Hematopoietic multipotent progenitor cell treated with erythropoietin and hydrocortisone succinate and interleukin-3 and kit ligand, for 8 days (in vitro differentiated cells): ENCODE measurements at regions not wholly inside any gene's neighbourhood (a gene's known extent, or its start where the extent isn't known, plus 50 kb on each side); places are given as distances from the start of the nearest gene placed in this dataset.
"Not testable (repeated sequence)": the region's sequence is repeated elsewhere in the genome, so short reads cannot be mapped to it uniquely, and the experiment has no call there.

ENCODE experiments used
- DNase-seq: peaks from one replicate; pipeline ENCODE4 v3.0.0-alpha.2; 2015

DNA sequence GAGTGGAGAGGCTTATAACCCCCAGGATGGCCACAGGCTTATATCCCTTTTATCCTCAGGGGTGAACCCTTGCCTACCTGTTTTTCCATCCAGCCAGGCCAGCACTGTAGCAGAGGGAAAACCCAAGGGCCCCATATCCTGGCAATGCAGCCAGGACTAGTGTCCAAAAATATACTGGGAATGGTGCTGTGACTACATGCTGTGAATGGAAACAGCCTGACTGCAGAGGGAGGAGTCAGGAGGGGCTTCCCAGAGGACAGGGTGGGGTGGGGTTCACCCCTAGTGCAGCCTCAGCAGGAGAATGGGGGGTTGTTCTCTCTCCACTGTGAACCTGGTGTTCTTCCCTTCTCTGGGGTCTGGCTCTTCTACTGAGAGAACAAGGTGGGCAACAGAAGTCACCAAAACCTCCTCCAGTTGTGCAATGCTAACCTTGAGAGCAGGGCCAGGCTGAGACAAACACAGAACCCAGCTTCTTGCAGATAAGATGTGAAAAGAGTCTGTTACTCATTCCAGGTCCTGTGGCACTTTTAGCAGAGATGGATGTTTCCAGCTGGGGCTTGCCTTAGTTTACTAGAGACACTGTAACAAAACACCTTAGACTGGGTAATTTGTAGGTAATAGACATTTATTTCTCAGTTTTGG, 198.2 kb upstream of the PLGLB2 start:
- DNase-seq = not testable (repeated sequence)

DNA sequence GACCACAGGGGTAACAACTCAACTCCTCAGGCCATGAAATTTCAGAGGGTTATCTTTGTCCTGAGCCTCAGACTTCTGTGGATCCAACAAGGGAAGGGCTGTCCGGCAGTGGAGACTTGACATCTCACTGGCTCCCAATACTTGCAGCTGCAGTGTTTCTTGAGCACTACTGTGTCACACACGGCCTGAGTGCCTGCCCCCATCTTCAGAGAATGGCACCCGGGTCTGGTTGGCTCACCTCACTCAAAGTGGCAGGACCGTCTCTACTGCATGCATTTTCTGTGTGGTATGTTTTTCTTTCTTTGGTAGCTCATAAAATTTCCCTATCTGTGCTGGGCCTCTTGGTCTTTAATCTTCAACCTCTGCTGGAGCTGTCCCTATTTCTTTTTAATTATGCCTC, 193.2 kb upstream of the PLGLB2 start:
- not testable (repeated sequence) for DNase-seq

DNA sequence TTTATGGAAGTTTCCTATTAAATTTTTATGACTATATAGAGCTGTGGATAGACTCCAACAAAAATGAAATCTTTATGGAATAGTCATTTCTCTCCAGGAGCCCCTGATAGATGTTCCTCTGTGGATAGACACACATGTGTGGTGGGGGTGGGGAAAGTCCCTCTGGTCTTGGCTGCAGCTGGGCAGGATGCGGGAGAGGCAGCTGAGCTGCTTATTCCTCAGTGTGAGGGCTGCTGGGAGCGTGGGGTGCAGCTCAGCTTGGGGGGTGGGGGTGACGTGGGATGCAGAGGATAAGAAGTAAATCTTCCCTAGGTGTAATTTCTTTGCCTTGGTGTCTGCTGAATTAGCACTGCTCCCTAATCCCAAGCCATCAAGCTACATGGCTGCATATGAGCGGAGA, 192.8 kb upstream of the PLGLB2 start:
- DNase-seq = not testable (repeated sequence)

- DNase-seq = not testable (repeated sequence)
These were observed 188.9 kb upstream of the PLGLB2 start for GRCh38 chr2:87559001-87559400.

GRCh38 chr2:87559735-87560134, 188.2 kb upstream of the PLGLB2 start:
- DNase-seq = not testable (repeated sequence)

GRCh38 chr2:87565116-87565515, 182.8 kb upstream of the PLGLB2 start:
- not testable (repeated sequence) for DNase-seq

DNA sequence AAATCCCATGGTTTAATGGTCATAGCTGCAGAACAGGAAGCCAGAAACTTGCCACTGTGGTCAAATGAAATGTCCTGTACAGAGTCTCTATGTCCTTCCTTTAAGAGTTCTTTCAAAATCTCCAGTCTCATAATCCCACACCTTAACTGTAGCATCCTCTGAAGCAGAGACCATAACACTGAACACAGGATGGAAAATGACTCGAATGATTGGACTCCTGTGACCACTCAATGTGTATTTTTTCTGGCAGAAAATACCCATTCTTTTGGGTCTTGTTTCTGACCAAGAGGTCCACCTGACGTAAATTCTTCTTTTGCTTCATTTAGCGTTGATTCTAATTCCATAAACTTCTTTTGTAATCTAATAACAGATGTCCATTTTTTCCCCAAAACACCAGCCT, 181.4 kb upstream of the PLGLB2 start:
- not testable (repeated sequence) for DNase-seq

DNA sequence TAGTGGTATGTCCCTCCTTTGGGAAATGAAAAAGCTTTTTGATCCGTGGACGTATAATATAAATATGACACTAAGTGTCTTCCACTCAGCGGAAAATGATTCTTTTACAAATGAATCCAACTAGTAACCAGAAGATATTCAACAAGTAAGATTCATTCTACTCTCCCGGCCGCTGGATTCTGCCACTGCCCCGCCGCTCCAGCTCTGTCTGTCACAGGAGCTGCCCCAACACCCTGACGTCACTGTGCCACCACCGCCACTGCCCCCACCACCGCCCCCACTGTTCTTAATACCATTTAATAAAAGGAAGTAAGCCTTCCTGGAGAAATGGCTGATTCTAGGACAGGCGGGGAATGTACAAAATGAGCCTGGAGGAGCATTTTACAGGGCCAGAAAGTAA, 180.8 kb upstream of the PLGLB2 start:
- not testable (repeated sequence) for DNase-seq

- DNase-seq = not testable (repeated sequence)
These were observed 180.0 kb upstream of the PLGLB2 start for GRCh38 chr2:87567912-87568311.

DNA sequence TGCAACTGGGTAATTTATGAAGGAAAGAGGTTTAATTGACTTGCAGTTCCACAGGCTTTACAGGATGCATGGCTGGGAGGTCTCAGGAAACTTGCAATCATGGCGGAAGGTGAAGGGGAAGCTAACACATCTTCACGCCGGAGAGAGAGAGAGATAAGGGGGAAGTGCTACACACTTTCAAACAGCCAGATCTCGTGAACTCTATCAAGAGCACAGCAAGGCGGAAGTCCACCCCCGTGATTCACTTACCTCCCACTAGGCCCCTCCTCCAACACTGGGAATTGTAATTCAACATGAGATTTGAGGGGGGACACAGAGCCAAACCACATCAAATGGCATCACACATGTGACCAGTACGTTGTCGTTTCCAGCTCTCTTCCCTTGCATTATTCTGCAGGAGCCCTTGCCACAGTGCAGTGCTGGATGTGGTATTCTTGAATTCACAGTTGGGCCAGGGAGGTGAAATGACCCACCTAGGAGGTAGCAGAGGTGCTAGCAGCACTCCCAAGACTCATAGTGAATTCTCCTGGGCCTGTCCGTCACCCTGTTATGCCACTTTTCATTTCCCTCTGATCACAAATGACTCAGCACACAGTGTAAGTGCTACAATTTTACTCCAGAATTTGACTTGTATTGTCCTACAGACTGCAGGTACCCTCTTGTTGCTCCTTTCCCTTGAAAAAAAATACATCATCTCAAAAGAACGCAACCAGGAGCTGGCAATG, 179.2 kb upstream of the PLGLB2 start:
- not testable (repeated sequence) for DNase-seq

DNA sequence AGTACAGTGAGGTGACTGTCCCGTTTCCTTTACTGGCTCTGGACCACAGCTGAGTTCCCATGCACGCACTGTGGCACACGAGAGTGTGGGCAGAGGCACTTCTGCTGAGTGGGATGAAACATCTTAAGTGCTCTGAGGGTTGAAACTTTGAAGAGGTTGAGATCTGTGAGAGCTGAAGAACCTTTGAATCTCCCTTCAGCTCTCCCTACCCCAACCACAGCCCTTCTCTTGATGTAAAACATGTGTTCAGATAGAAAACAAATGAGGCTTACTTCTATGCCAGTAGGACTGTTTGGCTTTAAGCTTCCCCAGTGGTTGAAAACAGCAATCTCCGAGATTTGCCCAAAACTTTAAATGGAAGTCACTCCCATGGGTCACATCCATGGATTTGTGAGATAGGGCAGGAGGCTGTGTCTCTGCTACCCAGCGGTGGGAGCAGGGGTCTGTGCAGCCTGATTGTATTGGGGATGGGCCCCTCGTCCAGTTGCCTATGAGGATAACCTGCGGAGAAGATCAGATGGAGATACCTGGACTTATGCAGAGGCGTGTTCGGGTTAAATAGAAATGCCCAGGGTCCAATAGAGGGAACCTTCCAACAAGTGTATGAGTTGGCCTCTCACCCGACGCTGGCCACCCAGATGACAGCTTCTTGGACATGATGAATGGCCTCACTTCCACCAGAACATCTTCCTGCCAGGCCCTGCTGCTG, 178.0 kb upstream of the PLGLB2 start:
- DNase-seq = not testable (repeated sequence)

- not testable (repeated sequence) for DNase-seq
These were observed 175.9 kb upstream of the PLGLB2 start for GRCh38 chr2:87571889-87572465.

GRCh38 chr2:87572906-87573305, 175.0 kb upstream of the PLGLB2 start:
- not testable (repeated sequence) for DNase-seq

DNA sequence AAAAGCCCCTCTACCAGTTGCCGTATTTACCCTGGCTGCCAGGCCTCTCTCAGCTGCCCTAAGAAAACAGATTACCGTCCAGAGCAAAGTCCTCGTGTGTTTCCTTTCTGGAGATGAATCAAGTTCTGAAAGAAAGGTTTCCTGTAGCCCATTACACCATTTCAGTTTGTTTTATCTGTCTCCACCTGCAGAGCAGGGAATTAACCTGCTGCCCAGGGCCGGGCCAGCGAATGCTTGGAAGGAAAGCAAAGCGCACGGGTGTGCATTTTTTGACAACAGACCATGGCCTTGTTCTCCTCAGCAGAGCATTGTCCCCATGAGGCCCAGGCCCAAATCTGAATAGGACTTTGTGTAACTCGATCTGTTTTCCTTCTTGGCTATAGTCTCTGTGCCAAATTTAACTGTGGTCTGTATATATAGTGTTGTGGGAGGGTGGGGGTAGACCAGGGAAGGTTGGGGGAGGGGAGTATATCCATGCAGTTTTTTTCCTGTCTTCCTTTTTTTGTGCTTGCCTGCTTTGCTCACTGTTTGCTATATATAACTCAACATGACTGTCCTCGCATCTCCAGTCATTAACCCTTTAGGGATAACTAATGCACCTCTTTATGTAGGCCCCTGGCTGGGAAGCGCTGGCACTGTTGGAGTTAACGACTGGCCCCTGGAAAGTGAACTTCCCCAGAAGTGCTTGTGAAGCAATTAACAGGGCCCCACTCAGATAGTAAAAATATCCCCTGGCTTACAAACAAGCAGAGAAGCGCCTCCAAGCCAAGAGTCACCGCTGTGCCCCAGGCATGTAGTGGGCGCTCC, 174.3 kb upstream of the PLGLB2 start:
- not testable (repeated sequence) for DNase-seq

DNA sequence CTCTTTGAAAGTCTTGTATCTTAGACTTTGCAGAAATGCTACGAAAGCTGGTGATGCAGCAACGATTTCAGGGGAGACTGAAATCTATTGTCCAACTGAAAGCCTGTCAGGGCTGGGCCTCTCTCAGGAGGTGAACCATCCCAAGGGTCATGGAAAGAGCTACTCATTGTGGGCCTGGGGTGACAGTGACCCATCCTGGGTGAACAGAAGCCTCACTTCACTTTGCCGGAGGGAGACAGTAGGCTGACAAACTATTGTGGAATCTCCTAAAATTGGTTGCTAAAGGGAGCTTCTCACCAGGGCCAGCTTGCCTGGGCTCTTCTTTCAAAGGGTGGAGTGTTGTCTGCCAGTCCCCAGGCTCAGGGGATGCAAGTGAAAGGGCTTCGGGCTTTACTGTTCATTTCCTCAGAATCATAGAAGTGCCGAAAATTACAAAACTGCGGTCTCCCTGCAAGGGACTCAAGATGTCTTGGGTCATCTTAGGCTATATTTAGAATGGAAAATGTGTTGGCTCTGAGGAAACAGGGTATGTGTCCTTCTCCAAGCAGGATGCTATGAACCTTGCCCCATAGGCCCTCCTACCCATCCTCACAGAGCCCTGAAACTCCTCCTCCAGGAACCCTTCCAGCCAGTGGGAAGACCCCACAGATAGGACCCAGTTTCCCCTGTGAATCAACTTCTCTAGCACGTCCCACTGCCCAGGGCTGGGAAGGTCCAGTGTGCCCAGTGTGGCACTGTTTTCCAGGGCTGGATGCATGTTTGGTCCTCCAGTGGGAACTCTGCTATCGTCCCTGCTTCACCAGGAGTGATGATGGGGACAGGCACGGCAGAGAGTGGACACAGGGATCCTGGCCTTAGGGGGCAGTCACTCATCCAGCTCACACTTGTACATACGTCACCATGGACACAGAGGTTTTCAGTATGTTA, 173.4 kb upstream of the PLGLB2 start:
- DNase-seq = not testable (repeated sequence)

DNA sequence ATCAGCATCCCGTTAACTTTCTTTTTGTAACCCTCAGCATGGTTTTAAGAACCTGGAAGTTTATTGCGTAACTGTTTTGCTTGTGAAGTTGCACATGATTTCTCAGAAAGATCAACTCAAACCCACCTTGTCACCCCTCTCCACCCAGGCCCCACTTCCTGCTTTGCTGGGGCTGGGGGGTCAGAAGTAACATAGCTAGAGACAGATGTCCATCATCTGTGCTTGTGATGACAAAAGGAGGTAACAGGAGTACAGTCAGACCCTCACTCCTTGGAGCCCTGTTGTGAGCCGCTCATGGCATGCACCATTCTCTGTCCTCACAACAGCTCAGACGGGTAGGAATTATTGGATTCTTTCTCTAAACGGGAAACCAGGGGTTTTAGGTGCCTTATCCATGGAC, 172.7 kb upstream of the PLGLB2 start:
- not testable (repeated sequence) for DNase-seq

GRCh38 chr2:87577358-87577757, 170.5 kb upstream of the PLGLB2 start:
- not testable (repeated sequence) for DNase-seq

- not testable (repeated sequence) for DNase-seq
These were observed 165.7 kb upstream of the PLGLB2 start for GRCh38 chr2:87582152-87582551.

DNA sequence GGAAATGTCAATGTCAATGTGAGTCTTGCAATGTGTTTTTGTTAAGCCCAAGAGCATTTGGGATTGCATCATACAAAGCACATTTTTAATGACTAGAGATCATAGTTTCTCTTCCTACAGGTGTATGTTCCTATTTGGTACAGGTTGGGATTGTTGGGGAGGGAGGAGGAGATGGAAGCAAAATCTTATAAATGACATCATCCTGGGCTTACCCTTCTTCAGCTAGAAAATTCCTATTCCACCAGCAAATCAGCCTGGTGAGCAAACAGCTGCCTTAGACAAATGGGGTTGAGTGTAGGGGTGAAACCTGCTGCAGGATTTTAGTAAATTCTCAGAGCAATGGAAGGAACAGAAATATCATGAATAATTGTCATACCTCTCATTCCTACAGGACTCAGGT, 165.3 kb upstream of the PLGLB2 start:
- not testable (repeated sequence) for DNase-seq

- not testable (repeated sequence) for DNase-seq
These were observed 164.5 kb upstream of the PLGLB2 start for GRCh38 chr2:87583370-87583769.

GRCh38 chr2:87583803-87584202, 164.1 kb upstream of the PLGLB2 start:
- peak; percentile 9 for DNase-seq
